ENCODE measurements at regions not wholly inside any gene's neighbourhood (a gene's known extent, or its start where the extent isn't known, plus 50 kb on each side); places are given as distances from the start of the nearest gene placed in this dataset.

DNA sequence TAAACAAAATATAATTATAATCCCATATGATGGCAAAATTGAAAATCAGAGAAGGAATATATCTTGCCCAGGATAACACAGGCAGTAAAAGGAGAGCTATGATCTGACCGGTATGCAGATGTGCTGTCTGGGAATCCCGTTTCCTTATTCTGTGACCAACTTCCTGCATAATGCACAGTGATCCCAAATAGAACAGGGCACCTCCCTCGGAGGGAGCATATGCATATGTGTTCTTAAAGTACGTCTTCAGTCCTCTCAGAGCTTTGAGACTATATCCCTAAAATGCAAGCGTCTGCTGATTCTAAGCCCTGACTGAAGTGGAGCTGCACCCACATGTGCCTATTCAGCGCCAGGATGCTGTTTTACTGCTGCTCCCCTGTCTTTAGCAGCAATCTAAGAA is 366.1 kb upstream of the PTBP2 start:
- Histone ChIP-seq H3K27me3 (ENCODE audit: control insufficient read depth in 4 of 4, insufficient read depth in 4 of 4, low read length in 3 of 4) (no peaks in the 10 kb centered on the region), H3K36me3 (ENCODE audit: control insufficient read depth in 4 of 4, insufficient read depth in 3 of 4, low read depth in 1 of 4, low read length in 3 of 4) (no peaks in the 10 kb centered on the region), H3K9me3 (ENCODE audit: control insufficient read depth in 4 of 4, low read length in 3 of 4) (no peaks in the 10 kb centered on the region), H3K4me3 (ENCODE audit: low read depth in 1 of 3, low read length in 3 of 3) (no peak overlapping the region), H3K4me1 (ENCODE audit: control insufficient read depth in 4 of 4, insufficient read depth in 4 of 4, low read length in 3 of 4) (no peaks in the 10 kb centered on the region), H3K27ac (ENCODE audit: low read depth in 1 of 2, low read length in 2 of 2) (no peak overlapping the region), H3K9ac (ENCODE audit: low read depth in 1 of 2, low read length in 2 of 2) (no peak overlapping the region)
- TF ChIP-seq SP1 (IDR thresholded peaks at IDR 0.05), result no peak
- TF ChIP-seq, protein P1, sequence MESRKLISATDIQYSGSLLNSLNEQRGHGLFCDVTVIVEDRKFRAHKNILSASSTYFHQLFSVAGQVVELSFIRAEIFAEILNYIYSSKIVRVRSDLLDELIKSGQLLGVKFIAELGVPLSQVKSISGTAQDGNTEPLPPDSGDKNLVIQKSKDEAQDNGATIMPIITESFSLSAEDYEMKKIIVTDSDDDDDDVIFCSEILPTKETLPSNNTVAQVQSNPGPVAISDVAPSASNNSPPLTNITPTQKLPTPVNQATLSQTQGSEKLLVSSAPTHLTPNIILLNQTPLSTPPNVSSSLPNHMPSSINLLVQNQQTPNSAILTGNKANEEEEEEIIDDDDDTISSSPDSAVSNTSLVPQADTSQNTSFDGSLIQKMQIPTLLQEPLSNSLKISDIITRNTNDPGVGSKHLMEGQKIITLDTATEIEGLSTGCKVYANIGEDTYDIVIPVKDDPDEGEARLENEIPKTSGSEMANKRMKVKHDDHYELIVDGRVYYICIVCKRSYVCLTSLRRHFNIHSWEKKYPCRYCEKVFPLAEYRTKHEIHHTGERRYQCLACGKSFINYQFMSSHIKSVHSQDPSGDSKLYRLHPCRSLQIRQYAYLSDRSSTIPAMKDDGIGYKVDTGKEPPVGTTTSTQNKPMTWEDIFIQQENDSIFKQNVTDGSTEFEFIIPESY (IDR thresholded peaks at IDR 0.05), result no peak
- TF ChIP-seq, protein P2, sequence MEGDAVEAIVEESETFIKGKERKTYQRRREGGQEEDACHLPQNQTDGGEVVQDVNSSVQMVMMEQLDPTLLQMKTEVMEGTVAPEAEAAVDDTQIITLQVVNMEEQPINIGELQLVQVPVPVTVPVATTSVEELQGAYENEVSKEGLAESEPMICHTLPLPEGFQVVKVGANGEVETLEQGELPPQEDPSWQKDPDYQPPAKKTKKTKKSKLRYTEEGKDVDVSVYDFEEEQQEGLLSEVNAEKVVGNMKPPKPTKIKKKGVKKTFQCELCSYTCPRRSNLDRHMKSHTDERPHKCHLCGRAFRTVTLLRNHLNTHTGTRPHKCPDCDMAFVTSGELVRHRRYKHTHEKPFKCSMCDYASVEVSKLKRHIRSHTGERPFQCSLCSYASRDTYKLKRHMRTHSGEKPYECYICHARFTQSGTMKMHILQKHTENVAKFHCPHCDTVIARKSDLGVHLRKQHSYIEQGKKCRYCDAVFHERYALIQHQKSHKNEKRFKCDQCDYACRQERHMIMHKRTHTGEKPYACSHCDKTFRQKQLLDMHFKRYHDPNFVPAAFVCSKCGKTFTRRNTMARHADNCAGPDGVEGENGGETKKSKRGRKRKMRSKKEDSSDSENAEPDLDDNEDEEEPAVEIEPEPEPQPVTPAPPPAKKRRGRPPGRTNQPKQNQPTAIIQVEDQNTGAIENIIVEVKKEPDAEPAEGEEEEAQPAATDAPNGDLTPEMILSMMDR (IDR thresholded peaks at IDR 0.05; ENCODE audit: low read depth, low read length, missing input control), result no peak
- no peak for TF ChIP-seq FOXA1 (IDR thresholded peaks at IDR 0.05)
- TF ChIP-seq RAD21 (IDR thresholded peaks at IDR 0.05), result no peak
- no peak for TF ChIP-seq JUND (IDR thresholded peaks at IDR 0.05)
- TF ChIP-seq RXRA (IDR thresholded peaks at IDR 0.05), result no peak
- no peak for TF ChIP-seq GABPA (IDR thresholded peaks at IDR 0.05 in 1 of 2, conservative IDR thresholded peaks at IDR 0.05 in 1 of 2)
- TF ChIP-seq, protein P3, sequence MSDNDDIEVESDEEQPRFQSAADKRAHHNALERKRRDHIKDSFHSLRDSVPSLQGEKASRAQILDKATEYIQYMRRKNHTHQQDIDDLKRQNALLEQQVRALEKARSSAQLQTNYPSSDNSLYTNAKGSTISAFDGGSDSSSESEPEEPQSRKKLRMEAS (IDR thresholded peaks at IDR 0.05), result no peak
- WGBS, result 78% methylated on average over 6 of the region's 6 CpGs
- DNase-seq (ENCODE audit: low spot score), result no peak

DNA sequence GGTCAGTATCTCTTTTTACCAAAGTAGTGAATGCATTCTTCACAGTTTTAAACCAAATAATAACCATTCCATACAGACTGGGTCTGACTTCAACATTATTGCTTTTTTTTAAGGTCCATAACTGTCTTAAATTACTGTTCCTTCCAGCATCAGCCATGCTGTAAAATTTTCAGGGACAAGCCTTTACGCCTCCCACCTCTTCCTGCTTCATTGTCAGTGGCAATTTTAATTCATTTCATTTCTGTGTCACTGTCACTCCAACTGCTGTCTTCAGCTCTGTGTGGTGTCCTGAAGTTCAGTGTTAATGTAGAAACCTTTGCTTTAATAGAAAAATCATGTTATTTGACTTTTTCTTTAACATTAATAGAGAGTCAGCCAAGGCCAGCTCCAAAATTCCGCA is 365.6 kb upstream of the PTBP2 start:
- Histone ChIP-seq H3K9me3 (ENCODE audit: control insufficient read depth in 4 of 4, low read length in 3 of 4) (no peaks in the 10 kb centered on the region), H3K27ac (ENCODE audit: low read depth in 1 of 2, low read length in 2 of 2) (no peak overlapping the region), H3K9ac (ENCODE audit: low read depth in 1 of 2, low read length in 2 of 2) (no peak overlapping the region), H3K36me3 (ENCODE audit: control insufficient read depth in 4 of 4, insufficient read depth in 3 of 4, low read depth in 1 of 4, low read length in 3 of 4) (no peaks in the 10 kb centered on the region), H3K4me1 (ENCODE audit: control insufficient read depth in 4 of 4, insufficient read depth in 4 of 4, low read length in 3 of 4) (no peaks in the 10 kb centered on the region), H3K4me3 (ENCODE audit: low read depth in 1 of 3, low read length in 3 of 3) (no peak overlapping the region), H3K27me3 (ENCODE audit: control insufficient read depth in 4 of 4, insufficient read depth in 4 of 4, low read length in 3 of 4) (no peaks in the 10 kb centered on the region)
- 94% methylated on average over 2 of the region's 2 CpGs for WGBS
- TF ChIP-seq NR2F2 (IDR thresholded peaks at IDR 0.05) (no peak), EGR1 (IDR thresholded peaks at IDR 0.05; ENCODE audit: low read depth in 2 of 2) (no peak), FOXA2 (IDR thresholded peaks at IDR 0.05) (no peak), FOXA1 (IDR thresholded peaks at IDR 0.05) (no peak), TAF1 (conservative IDR thresholded peaks at IDR 0.05) (no peak), RXRA (IDR thresholded peaks at IDR 0.05) (no peak), HNF4A (conservative IDR thresholded peaks at IDR 0.05) (no peak)
- TF ChIP-seq, protein P4, sequence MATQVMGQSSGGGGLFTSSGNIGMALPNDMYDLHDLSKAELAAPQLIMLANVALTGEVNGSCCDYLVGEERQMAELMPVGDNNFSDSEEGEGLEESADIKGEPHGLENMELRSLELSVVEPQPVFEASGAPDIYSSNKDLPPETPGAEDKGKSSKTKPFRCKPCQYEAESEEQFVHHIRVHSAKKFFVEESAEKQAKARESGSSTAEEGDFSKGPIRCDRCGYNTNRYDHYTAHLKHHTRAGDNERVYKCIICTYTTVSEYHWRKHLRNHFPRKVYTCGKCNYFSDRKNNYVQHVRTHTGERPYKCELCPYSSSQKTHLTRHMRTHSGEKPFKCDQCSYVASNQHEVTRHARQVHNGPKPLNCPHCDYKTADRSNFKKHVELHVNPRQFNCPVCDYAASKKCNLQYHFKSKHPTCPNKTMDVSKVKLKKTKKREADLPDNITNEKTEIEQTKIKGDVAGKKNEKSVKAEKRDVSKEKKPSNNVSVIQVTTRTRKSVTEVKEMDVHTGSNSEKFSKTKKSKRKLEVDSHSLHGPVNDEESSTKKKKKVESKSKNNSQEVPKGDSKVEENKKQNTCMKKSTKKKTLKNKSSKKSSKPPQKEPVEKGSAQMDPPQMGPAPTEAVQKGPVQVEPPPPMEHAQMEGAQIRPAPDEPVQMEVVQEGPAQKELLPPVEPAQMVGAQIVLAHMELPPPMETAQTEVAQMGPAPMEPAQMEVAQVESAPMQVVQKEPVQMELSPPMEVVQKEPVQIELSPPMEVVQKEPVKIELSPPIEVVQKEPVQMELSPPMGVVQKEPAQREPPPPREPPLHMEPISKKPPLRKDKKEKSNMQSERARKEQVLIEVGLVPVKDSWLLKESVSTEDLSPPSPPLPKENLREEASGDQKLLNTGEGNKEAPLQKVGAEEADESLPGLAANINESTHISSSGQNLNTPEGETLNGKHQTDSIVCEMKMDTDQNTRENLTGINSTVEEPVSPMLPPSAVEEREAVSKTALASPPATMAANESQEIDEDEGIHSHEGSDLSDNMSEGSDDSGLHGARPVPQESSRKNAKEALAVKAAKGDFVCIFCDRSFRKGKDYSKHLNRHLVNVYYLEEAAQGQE (IDR thresholded peaks at IDR 0.05), result no peak
- TF ChIP-seq, protein P1 (IDR thresholded peaks at IDR 0.05), result no peak
- TF ChIP-seq, protein P3 (IDR thresholded peaks at IDR 0.05), result no peak
- DNase-seq (ENCODE audit: low spot score), result no peak

Measured in liver (tissue), 8 donors.